HepG2 (cell line): ENCODE measurements at regions not wholly inside any gene's neighbourhood (a gene's known extent, or its start where the extent isn't known, plus 50 kb on each side); places are given as distances from the start of the nearest gene placed in this dataset.

Experiments used
- ATAC-seq: fragments of 200-7000 bp; cut with Tn5 transposase; 3 replicates; pipeline ENCODE4 v1.9.1; 2020; ENCODE audit warnings: mild to moderate bottlenecking, moderate library complexity
- BruUV-seq: library from RNA; stranded (reverse); fragments of 400-500 nt; replicated peaks from 2 replicates; lab custom pipeline; 2021; lab: Mats Ljungman, UMichigan
- CTCF ChIA-PET: fragments of 300-600 bp; formaldehyde crosslinking; extraction: SDS; loops from one replicate; lab custom pipeline; 2021; ENCODE audit warnings: low total read pairs, inconsistent platforms, low intra/inter-chr PET ratio; lab: Yijun Ruan, JAX
- POLR2A ChIA-PET: fragments of 350-600 bp; sonication (Branson Sonifier 250); formaldehyde crosslinking; loops from one replicate; lab custom pipeline; 2020; ENCODE audit warnings: antibody characterized with exemption, inconsistent platforms; lab: Yijun Ruan, JAX
- DNase-seq: peaks from one replicate; pipeline ENCODE4 v3.0.0-alpha.2; 2015; ENCODE audit warnings: low spot score
- FAIRE-seq: peaks from 3 replicates; lab custom pipeline; 2011; peaks lifted over from hg19 to GRCh38; lab: Jason Lieb, UNC
- H2AFZ ChIP-seq: one replicate; pipeline ENCODE4 v1.6.1; 2011; ENCODE audit warnings: low read length, inconsistent platforms
- H3K27ac ChIP-seq: fragments of 300-600 bp; 3 replicates; pipeline ENCODE4 v1.8.0; 2011; ENCODE audit warnings: mixed run types, mild to moderate bottlenecking, mixed read lengths, low read length, inconsistent platforms; ENCODE audit not compliant: insufficient read depth; ENCODE audit errors: extremely low read length
- H3K27me3 ChIP-seq, 2 experiments: fragments of 200-600 bp in 1 of 2; 2 replicates in 1 of 2; 3 replicates in 1 of 2; pipeline versions ENCODE4 v1.6.0 to v1.8.0; 2011; ENCODE audit warnings: low read length in 2 of 2, mild to moderate bottlenecking in 2 of 2, moderate library complexity in 2 of 2, inconsistent platforms in 1 of 2; ENCODE audit not compliant: insufficient read depth in 2 of 2, control insufficient read depth in 1 of 2
- H3K36me3 ChIP-seq, 2 experiments: fragments of 200-600 bp in 1 of 2; replicated peaks in 1 of 2; 2 replicates in 1 of 2; 3 replicates in 1 of 2; pipeline versions ENCODE4 v1.5.1 to v1.8.0; 2011; ENCODE audit warnings: low read length in 2 of 2, inconsistent platforms in 1 of 2; ENCODE audit not compliant: insufficient read depth in 2 of 2, control insufficient read depth in 1 of 2
- H3K4me1 ChIP-seq: 2 replicates; pipeline ENCODE4 v1.5.1; 2012; ENCODE audit warnings: low read length, inconsistent platforms; ENCODE audit not compliant: insufficient read depth
- H3K4me2 ChIP-seq: 2 replicates; pipeline ENCODE4 v1.6.0; 2011; ENCODE audit warnings: low read depth, low read length, inconsistent platforms
- H3K4me3 ChIP-seq, 3 experiments: fragments of 200-600 bp in 1 of 3; sonication (generic), shearing (Covaris generic) in 1 of 3; replicated peaks in 1 of 3; 2 replicates each; pipeline ENCODE4 v1.5.1; 2011 to 2016; ENCODE audit warnings: low read length in 3 of 3, inconsistent platforms in 2 of 3, low read depth in 2 of 3, mild to moderate bottlenecking in 2 of 3, control low read depth in 1 of 3, mixed read lengths in 1 of 3; ENCODE audit not compliant: insufficient read depth in 1 of 3
- H3K79me2 ChIP-seq: one replicate; pipeline ENCODE4 v1.6.1; 2011; ENCODE audit warnings: low read length, inconsistent platforms; ENCODE audit not compliant: insufficient read depth
- H3K9ac ChIP-seq: 2 replicates; pipeline ENCODE4 v1.6.0; 2011; ENCODE audit warnings: mild to moderate bottlenecking, low read depth, low read length, inconsistent platforms; ENCODE audit not compliant: insufficient read depth
- H3K9me3 ChIP-seq: 2 replicates; pipeline ENCODE4 v1.5.1; 2012; ENCODE audit warnings: mild to moderate bottlenecking, low read length
- H4K20me1 ChIP-seq: 2 replicates; pipeline ENCODE4 v1.6.0; 2011; ENCODE audit warnings: inconsistent platforms, mild to moderate bottlenecking, low read length, moderate library complexity; ENCODE audit not compliant: insufficient read depth
- DMAP1 ChIP-seq: IDR thresholded peaks from 2 replicates; pipeline ENCODE4 v1.6.1; 2016
- EEA1 ChIP-seq: sonication (generic); formaldehyde crosslinking; IDR thresholded peaks from 2 replicates; pipeline ENCODE4 v1.5.1; 2020; ENCODE audit warnings: mild to moderate bottlenecking, missing genetic modification reagents, borderline replicate concordance
- NR2F6 ChIP-seq, 2 experiments: IDR thresholded peaks; 2 replicates each; pipeline ENCODE4 v1.6.1; 2016; ENCODE audit warnings: antibody characterized with exemption in 1 of 2, mild to moderate bottlenecking in 1 of 2
- RARA ChIP-seq: IDR thresholded peaks from 2 replicates; pipeline ENCODE4 v1.6.1; 2016; ENCODE audit warnings: missing genetic modification reagents, missing compliant biosample characterization
- RBFOX2 ChIP-seq: fragments of 200-400 bp; formaldehyde crosslinking; IDR thresholded peaks from 2 replicates; pipeline ENCODE4 v1.6.1; 2017; ENCODE audit warnings: low read depth, mild to moderate bottlenecking, low read length
- TBP ChIP-seq: sonication (generic); formaldehyde crosslinking; IDR thresholded peaks from 2 replicates; pipeline ENCODE4 v1.5.0; 2020; ENCODE audit warnings: missing genetic modification reagents
- THAP11 ChIP-seq: IDR thresholded peaks from 2 replicates; pipeline ENCODE4 v1.6.1; 2016; ENCODE audit warnings: missing biosample characterization, missing genetic modification reagents
- ZMYM3 ChIP-seq: sonication (generic); formaldehyde crosslinking; IDR thresholded peaks from 2 replicates; pipeline ENCODE4 v1.5.1; 2020; ENCODE audit warnings: mild to moderate bottlenecking, missing genetic modification reagents
- ZNF292 ChIP-seq: sonication (generic); formaldehyde crosslinking; IDR thresholded peaks from 2 replicates; pipeline ENCODE4 v1.8.1; 2022; ENCODE audit warnings: mild to moderate bottlenecking, low read depth, missing genetic modification reagents, borderline replicate concordance
- ZNF451 ChIP-seq: sonication (generic); formaldehyde crosslinking; IDR thresholded peaks from 2 replicates; pipeline ENCODE4 v1.5.0; 2020; ENCODE audit warnings: mild to moderate bottlenecking, missing genetic modification reagents
- ZNF569 ChIP-seq: sonication (generic); formaldehyde crosslinking; IDR thresholded peaks from 2 replicates; pipeline ENCODE4 v1.5.0; 2020; ENCODE audit warnings: mild to moderate bottlenecking, missing genetic modification reagents, moderate library complexity, borderline replicate concordance
- ZSCAN22 ChIP-seq: sonication (generic); formaldehyde crosslinking; IDR thresholded peaks from 2 replicates; pipeline ENCODE4 v1.4.0; 2020; ENCODE audit warnings: mild to moderate bottlenecking, missing genetic modification reagents
- WGBS: methylation state at CpG from one replicate; pipeline ENCODE4 v1.1.6; 2017; ENCODE audit warnings: low lambda C conversion rate; 5-methylcytosine and 5-hydroxymethylcytosine counted together
- in situ Hi-C: cut with HindIII; loops from 2 replicates; pipeline ENCODE4 v1.10.0; 2017; ENCODE audit warnings: low pct_unique_long_range_greater_than_20kb; ENCODE audit not compliant: extremely low pct_ligation_motif_present
- intact Hi-C: fragments of 100-400 bp; cut with micrococcal nuclease; formaldehyde crosslinking; loops from one replicate; pipeline ENCODE4 v1.10.0; 2022; ENCODE audit not compliant: unreplicated experiment
- TF ChIP-seq, protein P1 (sequence below): sonication (generic); formaldehyde crosslinking; IDR thresholded peaks from 2 replicates; pipeline ENCODE4 v1.8.0; 2022; ENCODE audit warnings: mild to moderate bottlenecking, missing genetic modification reagents, moderate library complexity
- TF ChIP-seq, protein P2 (sequence below): sonication (generic); formaldehyde crosslinking; conservative IDR thresholded peaks from 2 replicates; pipeline ENCODE4 v1.8.1; 2023; ENCODE audit warnings: missing genetic modification reagents
- TF ChIP-seq, protein P3 (sequence below): sonication (generic); formaldehyde crosslinking; IDR thresholded peaks from 2 replicates; pipeline ENCODE4 v1.9.0; 2022; ENCODE audit warnings: low read depth, missing genetic modification reagents
- TF ChIP-seq, protein P4 (sequence below): sonication (generic); formaldehyde crosslinking; IDR thresholded peaks from 2 replicates; pipeline ENCODE4 v1.4.0; 2020; ENCODE audit warnings: missing genetic modification reagents, borderline replicate concordance
- TF ChIP-seq, protein P5 (sequence below): IDR thresholded peaks from 2 replicates; pipeline ENCODE4 v1.6.1; 2016

DNA sequence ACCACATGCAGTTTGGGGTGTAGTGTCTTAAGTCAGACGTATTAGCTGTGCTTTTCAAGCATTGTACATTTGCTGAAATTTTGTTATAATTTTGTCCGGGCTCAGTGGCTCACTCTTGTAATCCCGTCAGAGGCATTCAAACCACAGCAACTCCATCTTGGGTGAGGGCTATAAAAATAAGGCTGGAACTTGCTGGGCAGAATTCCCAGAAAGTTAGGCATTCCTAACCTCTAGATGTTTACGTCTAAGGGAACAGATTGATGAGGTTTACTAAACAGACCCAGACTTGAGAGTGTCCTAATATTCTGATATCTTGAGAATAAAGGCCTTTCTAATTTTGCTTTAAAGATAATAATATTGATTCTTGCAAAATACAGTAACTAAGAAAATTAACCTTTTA is 957.8 kb downstream of the NXPH1 start:
- H3K4me3 ChIP-seq = no peak overlapping the region
- in situ Hi-C loops = no loop called here
- no TSS peak for BruUV-seq
- ATAC-seq (no peak), FAIRE-seq (no peak), DNase-seq (no peak)
- no peak overlapping the region for H3K4me2 ChIP-seq
- H3K27ac ChIP-seq = no peak overlapping the region
- no peaks in the 10 kb centered on the region for H3K36me3 ChIP-seq
- H3K79me2 ChIP-seq = no peaks in the 10 kb centered on the region
- no peaks in the 10 kb centered on the region for H4K20me1 ChIP-seq
- ChIA-PET CTCF (no interaction called here), POLR2A (no interaction called here)
- 2% methylated on average over 4 of the region's 4 CpGs for WGBS
- TF ChIP-seq RARA (no peak), ZMYM3 (CRISPR knock-in tag) (no peak), ZSCAN22 (CRISPR knock-in tag) (no peak), ZNF569 (no peak), DMAP1 (CRISPR knock-in tag) (no peak), NR2F6 (IDR thresholded peaks at IDR 0.05) (no peak), NR2F6 (CRISPR knock-in tag; IDR thresholded peaks at IDR 0.05) (no peak), ZNF451 (CRISPR knock-in tag) (no peak), TBP (CRISPR knock-in tag) (no peak), RBFOX2 (no peak), THAP11 (CRISPR knock-in tag) (no peak), ZNF292 (CRISPR knock-in tag) (no peak), EEA1 (CRISPR knock-in tag) (no peak)
- TF ChIP-seq, protein P1, sequence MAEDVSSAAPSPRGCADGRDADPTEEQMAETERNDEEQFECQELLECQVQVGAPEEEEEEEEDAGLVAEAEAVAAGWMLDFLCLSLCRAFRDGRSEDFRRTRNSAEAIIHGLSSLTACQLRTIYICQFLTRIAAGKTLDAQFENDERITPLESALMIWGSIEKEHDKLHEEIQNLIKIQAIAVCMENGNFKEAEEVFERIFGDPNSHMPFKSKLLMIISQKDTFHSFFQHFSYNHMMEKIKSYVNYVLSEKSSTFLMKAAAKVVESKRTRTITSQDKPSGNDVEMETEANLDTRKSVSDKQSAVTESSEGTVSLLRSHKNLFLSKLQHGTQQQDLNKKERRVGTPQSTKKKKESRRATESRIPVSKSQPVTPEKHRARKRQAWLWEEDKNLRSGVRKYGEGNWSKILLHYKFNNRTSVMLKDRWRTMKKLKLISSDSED (CRISPR knock-in tag) = no peak
- TF ChIP-seq, protein P2, sequence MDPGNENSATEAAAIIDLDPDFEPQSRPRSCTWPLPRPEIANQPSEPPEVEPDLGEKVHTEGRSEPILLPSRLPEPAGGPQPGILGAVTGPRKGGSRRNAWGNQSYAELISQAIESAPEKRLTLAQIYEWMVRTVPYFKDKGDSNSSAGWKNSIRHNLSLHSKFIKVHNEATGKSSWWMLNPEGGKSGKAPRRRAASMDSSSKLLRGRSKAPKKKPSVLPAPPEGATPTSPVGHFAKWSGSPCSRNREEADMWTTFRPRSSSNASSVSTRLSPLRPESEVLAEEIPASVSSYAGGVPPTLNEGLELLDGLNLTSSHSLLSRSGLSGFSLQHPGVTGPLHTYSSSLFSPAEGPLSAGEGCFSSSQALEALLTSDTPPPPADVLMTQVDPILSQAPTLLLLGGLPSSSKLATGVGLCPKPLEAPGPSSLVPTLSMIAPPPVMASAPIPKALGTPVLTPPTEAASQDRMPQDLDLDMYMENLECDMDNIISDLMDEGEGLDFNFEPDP (CRISPR knock-in tag) = no peak
- TF ChIP-seq, protein P3, sequence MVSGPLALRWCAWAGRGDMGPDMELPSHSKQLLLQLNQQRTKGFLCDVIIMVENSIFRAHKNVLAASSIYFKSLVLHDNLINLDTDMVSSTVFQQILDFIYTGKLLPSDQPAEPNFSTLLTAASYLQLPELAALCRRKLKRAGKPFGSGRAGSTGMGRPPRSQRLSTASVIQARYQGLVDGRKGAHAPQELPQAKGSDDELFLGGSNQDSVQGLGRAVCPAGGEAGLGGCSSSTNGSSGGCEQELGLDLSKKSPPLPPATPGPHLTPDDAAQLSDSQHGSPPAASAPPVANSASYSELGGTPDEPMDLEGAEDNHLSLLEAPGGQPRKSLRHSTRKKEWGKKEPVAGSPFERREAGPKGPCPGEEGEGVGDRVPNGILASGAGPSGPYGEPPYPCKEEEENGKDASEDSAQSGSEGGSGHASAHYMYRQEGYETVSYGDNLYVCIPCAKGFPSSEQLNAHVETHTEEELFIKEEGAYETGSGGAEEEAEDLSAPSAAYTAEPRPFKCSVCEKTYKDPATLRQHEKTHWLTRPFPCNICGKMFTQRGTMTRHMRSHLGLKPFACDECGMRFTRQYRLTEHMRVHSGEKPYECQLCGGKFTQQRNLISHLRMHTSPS (CRISPR knock-in tag) = no peak
- TF ChIP-seq, protein P4, sequence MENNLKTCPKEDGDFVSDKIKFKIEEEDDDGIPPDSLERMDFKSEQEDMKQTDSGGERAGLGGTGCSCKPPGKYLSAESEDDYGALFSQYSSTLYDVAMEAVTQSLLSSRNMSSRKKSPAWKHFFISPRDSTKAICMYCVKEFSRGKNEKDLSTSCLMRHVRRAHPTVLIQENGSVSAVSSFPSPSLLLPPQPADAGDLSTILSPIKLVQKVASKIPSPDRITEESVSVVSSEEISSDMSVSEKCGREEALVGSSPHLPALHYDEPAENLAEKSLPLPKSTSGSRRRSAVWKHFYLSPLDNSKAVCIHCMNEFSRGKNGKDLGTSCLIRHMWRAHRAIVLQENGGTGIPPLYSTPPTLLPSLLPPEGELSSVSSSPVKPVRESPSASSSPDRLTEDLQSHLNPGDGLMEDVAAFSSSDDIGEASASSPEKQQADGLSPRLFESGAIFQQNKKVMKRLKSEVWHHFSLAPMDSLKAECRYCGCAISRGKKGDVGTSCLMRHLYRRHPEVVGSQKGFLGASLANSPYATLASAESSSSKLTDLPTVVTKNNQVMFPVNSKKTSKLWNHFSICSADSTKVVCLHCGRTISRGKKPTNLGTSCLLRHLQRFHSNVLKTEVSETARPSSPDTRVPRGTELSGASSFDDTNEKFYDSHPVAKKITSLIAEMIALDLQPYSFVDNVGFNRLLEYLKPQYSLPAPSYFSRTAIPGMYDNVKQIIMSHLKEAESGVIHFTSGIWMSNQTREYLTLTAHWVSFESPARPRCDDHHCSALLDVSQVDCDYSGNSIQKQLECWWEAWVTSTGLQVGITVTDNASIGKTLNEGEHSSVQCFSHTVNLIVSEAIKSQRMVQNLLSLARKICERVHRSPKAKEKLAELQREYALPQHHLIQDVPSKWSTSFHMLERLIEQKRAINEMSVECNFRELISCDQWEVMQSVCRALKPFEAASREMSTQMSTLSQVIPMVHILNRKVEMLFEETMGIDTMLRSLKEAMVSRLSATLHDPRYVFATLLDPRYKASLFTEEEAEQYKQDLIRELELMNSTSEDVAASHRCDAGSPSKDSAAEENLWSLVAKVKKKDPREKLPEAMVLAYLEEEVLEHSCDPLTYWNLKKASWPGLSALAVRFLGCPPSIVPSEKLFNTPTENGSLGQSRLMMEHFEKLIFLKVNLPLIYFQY (CRISPR knock-in tag) = no peak
- TF ChIP-seq, protein P5, sequence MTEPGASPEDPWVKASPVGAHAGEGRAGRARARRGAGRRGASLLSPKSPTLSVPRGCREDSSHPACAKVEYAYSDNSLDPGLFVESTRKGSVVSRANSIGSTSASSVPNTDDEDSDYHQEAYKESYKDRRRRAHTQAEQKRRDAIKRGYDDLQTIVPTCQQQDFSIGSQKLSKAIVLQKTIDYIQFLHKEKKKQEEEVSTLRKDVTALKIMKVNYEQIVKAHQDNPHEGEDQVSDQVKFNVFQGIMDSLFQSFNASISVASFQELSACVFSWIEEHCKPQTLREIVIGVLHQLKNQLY (CRISPR knock-in tag) = no peak
- H3K9me3 ChIP-seq = peaks cover 75% of the 10 kb centered on the region
- H3K9ac ChIP-seq = no peak overlapping the region
- H3K4me1 ChIP-seq = no peaks in the 10 kb centered on the region
- H3K27me3 ChIP-seq = no peaks in the 10 kb centered on the region
- H2AFZ ChIP-seq = no peak overlapping the region
- intact Hi-C loops = no loop called here
